Spinal cord (tissue), 9 donors: ENCODE measurements at regions not wholly inside any gene's neighbourhood (a gene's known extent, or its start where the extent isn't known, plus 50 kb on each side); places are given as distances from the start of the nearest gene placed in this dataset.
A peak's percentile ranks its signal among the peaks of the same experiment; 100 is the strongest.

Source experiments
- DNase-seq, 6 donors: peaks; one replicate each; pipeline versions ENCODE4 v3.0.0 to v3.0.0-alpha.2; 2013 to 2015; ENCODE audit warnings: low spot score in 6 of 6, low read depth in 4 of 6
- H3K27ac ChIP-seq: one replicate; pipeline ENCODE4 v1.5.1; 2013; ENCODE audit warnings: low read depth, low read length, control low read depth
- H3K27me3 ChIP-seq: one replicate; pipeline ENCODE4 v1.6.1; 2013; ENCODE audit warnings: low read length; ENCODE audit not compliant: control insufficient read depth, insufficient read depth
- H3K36me3 ChIP-seq: one replicate; pipeline ENCODE4 v1.6.1; 2013; ENCODE audit warnings: low read length; ENCODE audit not compliant: control insufficient read depth, insufficient read depth
- H3K4me1 ChIP-seq: one replicate; pipeline ENCODE4 v1.6.1; 2013; ENCODE audit warnings: low read length; ENCODE audit not compliant: control insufficient read depth, insufficient read depth
- H3K4me3 ChIP-seq: one replicate; pipeline ENCODE4 v1.5.1; 2013; ENCODE audit warnings: low read depth, low read length, control low read depth
- H3K9me3 ChIP-seq: one replicate; pipeline ENCODE4 v1.6.1; 2013; ENCODE audit warnings: low read length; ENCODE audit not compliant: control insufficient read depth, insufficient read depth
- WGBS: methylation state at CpG from one replicate; pipeline ENCODE4 v1.1.5; 2013; ENCODE audit warnings: missing lambda C conversion rate; ENCODE audit not compliant: insufficient coverage; 5-methylcytosine and 5-hydroxymethylcytosine counted together
- donor health status: healthy.

GRCh38 chr11:32161293-32161692 is 70.4 kb downstream of the RCN1 start:
- H3K27me3 ChIP-seq: no peaks in the 10 kb centered on the region
- DNase-seq: no peak
- no peaks in the 10 kb centered on the region for H3K36me3 ChIP-seq
- no peaks in the 10 kb centered on the region for H3K4me1 ChIP-seq
- 83% methylated on average over 4 of the region's 4 CpGs for WGBS
- H3K4me3 ChIP-seq: no peak overlapping the region
- no peak overlapping the region for H3K27ac ChIP-seq
- H3K9me3 ChIP-seq: peaks cover 2% of the 10 kb centered on the region

- Histone ChIP-seq H3K9me3 (no peaks in the 10 kb centered on the region), H3K4me3 (no peak overlapping the region), H3K27me3 (no peaks in the 10 kb centered on the region), H3K27ac (no peak overlapping the region), H3K36me3 (no peaks in the 10 kb centered on the region), H3K4me1 (no peaks in the 10 kb centered on the region)
- peak in 1 of 6 donors; percentile 52 for DNase-seq
- WGBS: no CpG with 5 or more reads among the region's 4 CpGs
Measured at GRCh38 chr11:32162351-32162750, 71.5 kb downstream of the RCN1 start.

GRCh38 chr11:32162906-32163305 is 72.0 kb downstream of the RCN1 start:
- Histone ChIP-seq H3K4me1 (no peaks in the 10 kb centered on the region), H3K9me3 (no peaks in the 10 kb centered on the region), H3K27me3 (no peaks in the 10 kb centered on the region), H3K27ac (no peak overlapping the region), H3K36me3 (no peaks in the 10 kb centered on the region), H3K4me3 (no peak overlapping the region)
- 67% methylated on average over 1 of the region's 5 CpGs for WGBS
- DNase-seq: no peak

DNA sequence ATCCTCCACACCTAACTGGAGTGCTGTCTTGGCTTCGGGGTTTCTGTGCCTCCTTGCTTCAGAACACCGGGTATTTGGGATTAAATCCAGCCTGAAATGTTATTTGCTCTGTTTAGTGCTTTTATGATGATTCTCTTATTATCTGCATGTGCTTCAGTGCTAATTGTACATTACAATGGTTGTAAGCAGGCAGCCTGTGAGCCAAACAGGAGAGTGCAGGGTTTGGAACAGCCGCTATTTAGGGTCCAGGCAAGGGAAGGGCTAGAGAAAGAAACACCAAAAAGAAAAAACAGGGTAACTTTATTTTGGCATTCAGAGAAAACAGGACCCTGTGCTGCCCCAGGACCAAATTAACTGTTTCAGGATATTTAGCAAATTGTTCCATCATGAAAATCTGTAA is 72.7 kb downstream of the RCN1 start:
- no peaks in the 10 kb centered on the region for H3K36me3 ChIP-seq
- peak in 1 of 6 donors; percentile 56 for DNase-seq
- no peak overlapping the region for H3K27ac ChIP-seq
- no peaks in the 10 kb centered on the region for H3K27me3 ChIP-seq
- WGBS: 88% methylated on average over 1 of the region's 3 CpGs
- no peak overlapping the region for H3K4me3 ChIP-seq
- no peaks in the 10 kb centered on the region for H3K9me3 ChIP-seq
- no peaks in the 10 kb centered on the region for H3K4me1 ChIP-seq

DNA sequence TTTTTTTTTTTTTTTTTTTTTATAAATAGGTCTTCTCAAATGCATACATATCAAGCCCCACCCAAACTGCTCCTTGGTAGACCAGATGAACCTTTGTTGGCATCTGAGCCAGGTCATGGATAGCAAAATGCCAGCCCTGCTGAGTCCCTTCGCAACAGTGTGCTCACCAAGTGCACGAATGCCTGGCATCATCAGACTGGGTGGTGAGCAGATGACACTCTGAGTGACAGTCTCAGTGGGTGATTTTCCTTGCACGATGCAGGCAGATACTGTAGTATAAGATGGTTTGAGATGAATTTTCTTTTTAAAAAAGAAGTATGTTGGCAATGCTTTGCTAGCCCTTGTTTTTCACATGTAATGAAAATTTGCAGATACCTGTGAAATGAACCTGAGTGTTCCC is 74.0 kb downstream of the RCN1 start:
- no peaks in the 10 kb centered on the region for H3K4me1 ChIP-seq
- H3K27me3 ChIP-seq: no peaks in the 10 kb centered on the region
- no peak overlapping the region for H3K4me3 ChIP-seq
- H3K9me3 ChIP-seq: no peaks in the 10 kb centered on the region
- 97% methylated on average over 3 of the region's 3 CpGs for WGBS
- no peaks in the 10 kb centered on the region for H3K36me3 ChIP-seq
- no peak overlapping the region for H3K27ac ChIP-seq
- no peak for DNase-seq

GRCh38 chr11:32168924-32169323 is 78.0 kb downstream of the RCN1 start:
- Histone ChIP-seq H3K9me3 (no peaks in the 10 kb centered on the region), H3K4me3 (no peak overlapping the region), H3K27ac (no peak overlapping the region), H3K27me3 (peaks cover 5% of the 10 kb centered on the region), H3K4me1 (peaks cover 9% of the 10 kb centered on the region), H3K36me3 (no peaks in the 10 kb centered on the region)
- no peak for DNase-seq
- WGBS: no CpG with 5 or more reads among the region's 2 CpGs

DNA sequence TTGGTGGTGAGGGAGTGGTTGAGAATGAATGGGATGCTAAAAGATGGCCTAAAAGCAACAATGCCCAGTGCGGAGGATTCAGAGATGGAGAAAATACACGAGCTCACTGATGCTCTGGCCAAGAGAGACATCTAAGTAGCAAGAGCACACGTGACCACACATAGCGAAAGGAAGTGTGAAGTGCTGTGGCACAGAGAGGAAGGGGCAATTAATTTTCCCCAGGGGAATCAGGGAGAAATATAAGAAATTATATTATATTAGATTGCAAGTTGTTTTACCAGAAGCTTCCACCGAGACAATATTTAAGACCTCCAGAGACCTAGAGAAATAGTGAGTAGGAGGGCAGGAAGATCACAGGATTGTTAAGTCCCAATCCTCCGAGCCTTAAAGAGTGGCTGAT is 80.6 kb downstream of the RCN1 start:
- no peaks in the 10 kb centered on the region for H3K36me3 ChIP-seq
- peaks cover 5% of the 10 kb centered on the region for H3K27me3 ChIP-seq
- no peak overlapping the region for H3K4me3 ChIP-seq
- WGBS: 86% methylated on average over 4 of the region's 6 CpGs
- DNase-seq: no peak
- H3K4me1 ChIP-seq: peaks cover 9% of the 10 kb centered on the region
- no peaks in the 10 kb centered on the region for H3K9me3 ChIP-seq
- no peak overlapping the region for H3K27ac ChIP-seq

DNA sequence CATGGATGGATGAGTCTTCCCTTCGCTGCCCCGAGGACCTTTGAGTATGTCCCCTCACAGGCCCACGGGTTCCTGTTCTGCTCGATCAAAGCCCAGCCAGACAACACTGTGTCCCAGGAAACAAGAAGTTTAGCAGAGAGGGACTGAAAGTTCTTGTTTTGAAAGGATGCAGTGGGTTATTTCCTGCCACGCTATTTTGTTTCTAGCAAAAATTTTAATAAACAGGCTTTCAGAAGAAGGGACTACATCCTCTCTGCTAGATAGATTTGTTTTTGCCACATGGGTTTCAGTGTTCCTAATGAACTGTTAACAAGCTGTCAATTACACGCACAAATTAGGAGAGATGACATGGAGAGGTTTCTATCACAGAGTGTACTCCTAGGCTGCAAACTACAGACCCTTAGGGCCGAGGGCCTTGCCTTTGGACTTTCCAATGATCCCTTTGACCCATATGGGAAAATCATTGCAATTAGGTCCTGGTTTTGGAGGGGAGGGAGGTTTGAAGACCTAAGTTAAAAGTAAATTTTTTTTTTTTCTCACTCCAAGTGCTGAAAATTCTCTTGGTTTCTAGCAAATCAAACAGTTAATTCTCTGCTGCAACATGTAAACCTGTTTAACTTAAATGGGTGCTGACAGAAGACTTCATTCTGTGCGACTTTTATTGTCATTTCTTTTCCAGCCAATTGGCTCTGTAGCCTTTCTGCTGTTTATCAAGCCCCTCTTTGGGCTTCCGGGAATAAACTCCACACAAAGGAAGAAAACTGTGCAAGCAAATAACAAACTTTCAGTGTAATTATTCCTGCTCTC is 81.4 kb downstream of the RCN1 start:
- Histone ChIP-seq H3K4me1 (peaks cover 12% of the 10 kb centered on the region), H3K27me3 (peaks cover 5% of the 10 kb centered on the region), H3K36me3 (no peaks in the 10 kb centered on the region), H3K27ac (peak overlapping the region; percentile 78), H3K9me3 (no peaks in the 10 kb centered on the region), H3K4me3 (peak overlapping the region; percentile 42)
- 23% methylated on average over 7 of the region's 9 CpGs for WGBS
- peak in 2 of 6 donors; percentile 19 to 26 for DNase-seq

GRCh38 chr11:32172848-32173834 is 82.3 kb downstream of the RCN1 start:
- Histone ChIP-seq H3K4me3 (peak overlapping the region; percentile 42), H3K9me3 (no peaks in the 10 kb centered on the region), H3K27me3 (peaks cover 5% of the 10 kb centered on the region), H3K36me3 (no peaks in the 10 kb centered on the region), H3K4me1 (peaks cover 12% of the 10 kb centered on the region), H3K27ac (peak overlapping the region; percentile 78)
- peak; percentile 42 to 84 (median 54) for DNase-seq
- 13% methylated on average over 17 of the region's 22 CpGs for WGBS
